ENCODE measurements at regions not wholly inside any gene's neighbourhood (a gene's known extent, or its start where the extent isn't known, plus 50 kb on each side); places are given as distances from the start of the nearest gene placed in this dataset.

DNA sequence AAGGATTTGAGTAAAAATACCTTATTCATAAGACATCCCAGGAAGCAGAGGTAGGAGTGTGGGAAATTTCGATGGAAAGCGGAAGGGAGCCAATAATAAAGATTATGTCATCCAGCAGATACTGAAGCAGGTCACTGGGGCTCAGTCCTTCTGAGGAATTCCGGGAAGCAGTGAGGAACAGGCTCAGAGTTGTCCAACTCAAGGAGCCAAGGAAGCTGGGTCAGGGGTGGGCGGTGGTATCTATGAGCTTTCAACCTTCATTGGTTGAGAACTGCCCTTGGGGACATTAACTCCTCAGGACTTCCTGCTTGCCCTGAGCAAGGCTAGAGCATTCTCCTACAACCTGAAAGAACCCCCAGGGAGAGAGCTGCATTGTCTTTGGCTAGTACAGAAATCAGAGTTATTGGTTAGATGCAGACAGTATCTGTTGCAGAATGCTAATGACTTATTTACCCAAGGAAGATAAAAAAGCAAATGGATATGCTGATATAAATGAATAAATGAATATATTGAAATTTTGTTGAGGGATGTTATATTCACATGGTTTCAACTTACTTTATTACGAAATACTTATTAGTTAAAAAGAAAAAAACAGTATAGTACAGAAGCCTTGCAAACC lies 68.2 kb downstream of the DMP1 start:
- TF ChIP-seq, protein P1, sequence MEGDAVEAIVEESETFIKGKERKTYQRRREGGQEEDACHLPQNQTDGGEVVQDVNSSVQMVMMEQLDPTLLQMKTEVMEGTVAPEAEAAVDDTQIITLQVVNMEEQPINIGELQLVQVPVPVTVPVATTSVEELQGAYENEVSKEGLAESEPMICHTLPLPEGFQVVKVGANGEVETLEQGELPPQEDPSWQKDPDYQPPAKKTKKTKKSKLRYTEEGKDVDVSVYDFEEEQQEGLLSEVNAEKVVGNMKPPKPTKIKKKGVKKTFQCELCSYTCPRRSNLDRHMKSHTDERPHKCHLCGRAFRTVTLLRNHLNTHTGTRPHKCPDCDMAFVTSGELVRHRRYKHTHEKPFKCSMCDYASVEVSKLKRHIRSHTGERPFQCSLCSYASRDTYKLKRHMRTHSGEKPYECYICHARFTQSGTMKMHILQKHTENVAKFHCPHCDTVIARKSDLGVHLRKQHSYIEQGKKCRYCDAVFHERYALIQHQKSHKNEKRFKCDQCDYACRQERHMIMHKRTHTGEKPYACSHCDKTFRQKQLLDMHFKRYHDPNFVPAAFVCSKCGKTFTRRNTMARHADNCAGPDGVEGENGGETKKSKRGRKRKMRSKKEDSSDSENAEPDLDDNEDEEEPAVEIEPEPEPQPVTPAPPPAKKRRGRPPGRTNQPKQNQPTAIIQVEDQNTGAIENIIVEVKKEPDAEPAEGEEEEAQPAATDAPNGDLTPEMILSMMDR (IDR thresholded peaks at IDR 0.05) = no peak
- TF ChIP-seq POLR2A (IDR thresholded peaks at IDR 0.05) = no peak

Measured in body of pancreas (tissue), 4 donors.